ENCODE measurements at regions not wholly inside any gene's neighbourhood (a gene's known extent, or its start where the extent isn't known, plus 50 kb on each side); places are given as distances from the start of the nearest gene placed in this dataset.

GRCh38 chr21:15236111-15236510, 171.3 kb upstream of the NRIP1 start:
- ATAC-seq: no peak
- TF ChIP-seq SNAI2 (CRISPR knock-in tag; IDR thresholded peaks at IDR 0.05) (no peak), TOX (CRISPR knock-in tag; IDR thresholded peaks at IDR 0.05; ENCODE audit: borderline replicate concordance) (no peak), BACH2 (CRISPR knock-in tag; IDR thresholded peaks at IDR 0.05; ENCODE audit: borderline replicate concordance) (no peak), ZNF8 (CRISPR knock-in tag; IDR thresholded peaks at IDR 0.05) (no peak), ZNF565 (CRISPR knock-in tag; conservative IDR thresholded peaks at IDR 0.05; ENCODE audit: low read depth) (no peak), ESRRG (CRISPR knock-in tag; IDR thresholded peaks at IDR 0.05) (no peak), ZFP3 (CRISPR knock-in tag; IDR thresholded peaks at IDR 0.05) (no peak), TCF4 (CRISPR knock-in tag; IDR thresholded peaks at IDR 0.05; ENCODE audit: borderline replicate concordance) (no peak), CSRNP3 (CRISPR knock-in tag; IDR thresholded peaks at IDR 0.05) (no peak), RARB (CRISPR knock-in tag; IDR thresholded peaks at IDR 0.05) (no peak), GLIS3 (CRISPR knock-in tag; IDR thresholded peaks at IDR 0.05) (no peak), ZNF70 (CRISPR knock-in tag; IDR thresholded peaks at IDR 0.05) (no peak), ZFP30 (CRISPR knock-in tag; IDR thresholded peaks at IDR 0.05) (no peak)
- TF ChIP-seq, protein P1, sequence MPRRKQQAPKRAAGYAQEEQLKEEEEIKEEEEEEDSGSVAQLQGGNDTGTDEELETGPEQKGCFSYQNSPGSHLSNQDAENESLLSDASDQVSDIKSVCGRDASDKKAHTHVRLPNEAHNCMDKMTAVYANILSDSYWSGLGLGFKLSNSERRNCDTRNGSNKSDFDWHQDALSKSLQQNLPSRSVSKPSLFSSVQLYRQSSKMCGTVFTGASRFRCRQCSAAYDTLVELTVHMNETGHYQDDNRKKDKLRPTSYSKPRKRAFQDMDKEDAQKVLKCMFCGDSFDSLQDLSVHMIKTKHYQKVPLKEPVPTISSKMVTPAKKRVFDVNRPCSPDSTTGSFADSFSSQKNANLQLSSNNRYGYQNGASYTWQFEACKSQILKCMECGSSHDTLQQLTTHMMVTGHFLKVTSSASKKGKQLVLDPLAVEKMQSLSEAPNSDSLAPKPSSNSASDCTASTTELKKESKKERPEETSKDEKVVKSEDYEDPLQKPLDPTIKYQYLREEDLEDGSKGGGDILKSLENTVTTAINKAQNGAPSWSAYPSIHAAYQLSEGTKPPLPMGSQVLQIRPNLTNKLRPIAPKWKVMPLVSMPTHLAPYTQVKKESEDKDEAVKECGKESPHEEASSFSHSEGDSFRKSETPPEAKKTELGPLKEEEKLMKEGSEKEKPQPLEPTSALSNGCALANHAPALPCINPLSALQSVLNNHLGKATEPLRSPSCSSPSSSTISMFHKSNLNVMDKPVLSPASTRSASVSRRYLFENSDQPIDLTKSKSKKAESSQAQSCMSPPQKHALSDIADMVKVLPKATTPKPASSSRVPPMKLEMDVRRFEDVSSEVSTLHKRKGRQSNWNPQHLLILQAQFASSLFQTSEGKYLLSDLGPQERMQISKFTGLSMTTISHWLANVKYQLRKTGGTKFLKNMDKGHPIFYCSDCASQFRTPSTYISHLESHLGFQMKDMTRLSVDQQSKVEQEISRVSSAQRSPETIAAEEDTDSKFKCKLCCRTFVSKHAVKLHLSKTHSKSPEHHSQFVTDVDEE (CRISPR knock-in tag; IDR thresholded peaks at IDR 0.05): no peak
- TF ChIP-seq, protein P2, sequence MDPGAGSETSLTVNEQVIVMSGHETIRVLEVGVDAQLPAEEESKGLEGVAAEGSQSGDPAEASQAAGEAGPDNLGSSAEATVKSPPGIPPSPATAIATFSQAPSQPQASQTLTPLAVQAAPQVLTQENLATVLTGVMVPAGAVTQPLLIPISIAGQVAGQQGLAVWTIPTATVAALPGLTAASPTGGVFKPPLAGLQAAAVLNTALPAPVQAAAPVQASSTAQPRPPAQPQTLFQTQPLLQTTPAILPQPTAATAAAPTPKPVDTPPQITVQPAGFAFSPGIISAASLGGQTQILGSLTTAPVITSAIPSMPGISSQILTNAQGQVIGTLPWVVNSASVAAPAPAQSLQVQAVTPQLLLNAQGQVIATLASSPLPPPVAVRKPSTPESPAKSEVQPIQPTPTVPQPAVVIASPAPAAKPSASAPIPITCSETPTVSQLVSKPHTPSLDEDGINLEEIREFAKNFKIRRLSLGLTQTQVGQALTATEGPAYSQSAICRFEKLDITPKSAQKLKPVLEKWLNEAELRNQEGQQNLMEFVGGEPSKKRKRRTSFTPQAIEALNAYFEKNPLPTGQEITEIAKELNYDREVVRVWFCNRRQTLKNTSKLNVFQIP (CRISPR knock-in tag; IDR thresholded peaks at IDR 0.05; ENCODE audit: borderline replicate concordance, low read depth): no peak

- peak; percentile 24; the same call in 1 of the 2 replicates for TF ChIP-seq ISL1 (CRISPR knock-in tag; IDR thresholded peaks at IDR 0.05)
- peak; percentile 50; the same call in 1 of the 2 replicates for TF ChIP-seq TCF4 (CRISPR knock-in tag; IDR thresholded peaks at IDR 0.05; ENCODE audit: borderline replicate concordance)
- TF ChIP-seq, protein P2 (CRISPR knock-in tag; IDR thresholded peaks at IDR 0.05; ENCODE audit: borderline replicate concordance, low read depth): no peak
- ATAC-seq: no peak
Observed at GRCh38 chr21:15240848-15241247, 176.0 kb upstream of the NRIP1 start.

DNA sequence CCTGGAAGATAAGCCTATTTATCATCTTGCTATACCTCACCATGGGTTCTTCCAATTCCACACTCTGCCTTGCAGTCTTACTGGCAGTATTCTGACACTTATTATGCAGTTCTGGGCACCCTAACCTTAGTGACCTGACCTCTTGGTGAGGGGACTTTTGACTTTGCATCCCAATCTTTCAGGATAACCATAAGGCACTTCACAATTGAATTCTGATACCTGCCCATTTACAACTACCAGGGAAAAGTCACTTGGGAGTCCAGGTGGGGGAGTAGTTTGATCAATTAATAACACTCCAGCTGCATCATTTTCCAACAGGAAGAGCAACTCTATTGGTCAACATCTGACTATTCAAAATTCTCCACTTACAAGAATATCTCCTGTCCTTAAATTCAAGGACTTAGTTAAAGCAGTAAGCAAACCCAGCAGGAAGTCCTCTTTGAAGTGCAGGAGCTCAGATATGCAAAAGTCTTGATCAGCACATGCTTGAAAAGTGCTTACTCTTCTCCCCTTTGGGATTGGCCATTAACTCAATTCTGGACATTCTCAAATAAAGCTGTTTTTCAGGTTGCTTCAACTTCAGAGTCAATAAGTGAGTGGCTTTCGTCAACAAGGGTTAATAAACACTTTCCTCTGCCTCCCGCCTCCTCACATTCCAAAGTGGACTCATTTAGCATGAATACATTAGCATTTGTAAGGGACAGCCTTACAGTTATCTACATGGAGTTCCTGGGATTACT, 177.4 kb upstream of the NRIP1 start:
- ATAC-seq: no peak
- no peak for TF ChIP-seq OSR1 (CRISPR knock-in tag; IDR thresholded peaks at IDR 0.05)
- TF ChIP-seq TOX (CRISPR knock-in tag; IDR thresholded peaks at IDR 0.05; ENCODE audit: borderline replicate concordance): no peak
- no peak for TF ChIP-seq PPARA (CRISPR knock-in tag; IDR thresholded peaks at IDR 0.05; ENCODE audit: borderline replicate concordance)
- no peak for TF ChIP-seq SNAI2 (CRISPR knock-in tag; IDR thresholded peaks at IDR 0.05)
- TF ChIP-seq RARB (CRISPR knock-in tag; IDR thresholded peaks at IDR 0.05): no peak
- TF ChIP-seq ZNF70 (CRISPR knock-in tag; IDR thresholded peaks at IDR 0.05): no peak

DNA sequence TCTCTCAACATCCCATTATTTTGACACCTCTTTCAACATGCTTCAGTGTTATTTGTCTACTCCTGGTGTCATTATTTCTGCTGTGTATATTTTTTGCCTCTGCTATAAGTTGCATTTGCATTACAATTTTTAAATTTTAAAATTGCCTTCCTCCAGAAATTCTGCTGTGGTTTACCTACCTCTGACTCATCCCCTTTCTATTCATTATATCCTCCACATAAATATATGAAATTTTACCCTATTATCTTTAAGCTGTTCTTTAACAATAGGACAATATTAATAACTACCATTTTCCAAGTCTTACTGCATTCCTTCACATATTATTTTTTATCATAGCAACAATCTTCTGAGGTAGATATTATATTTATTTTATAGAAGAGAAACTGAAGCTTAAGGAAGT, 178.1 kb upstream of the NRIP1 start:
- ATAC-seq: no peak
- TF ChIP-seq ZNF565 (CRISPR knock-in tag; conservative IDR thresholded peaks at IDR 0.05; ENCODE audit: low read depth): no peak

DNA sequence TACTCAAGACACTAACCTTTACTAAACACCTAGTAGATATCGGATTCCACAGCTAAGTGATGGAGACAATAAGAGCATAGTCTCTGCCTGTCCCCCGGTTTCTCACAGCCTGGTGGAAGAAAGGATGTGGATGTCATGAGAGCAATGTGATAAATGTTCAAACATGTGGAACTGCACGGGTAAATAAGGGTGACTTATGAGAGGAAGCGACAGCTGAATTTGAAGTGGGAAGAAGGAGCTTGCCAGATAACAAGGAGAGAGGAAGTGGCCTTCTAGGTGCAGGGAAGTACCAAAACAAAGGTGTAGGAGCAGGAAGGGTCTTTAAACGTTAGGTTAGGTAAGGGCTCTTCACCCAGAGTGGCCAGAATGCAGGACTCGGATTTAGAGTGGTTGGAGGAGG, 178.6 kb upstream of the NRIP1 start:
- no peak for TF ChIP-seq SNAI2 (CRISPR knock-in tag; IDR thresholded peaks at IDR 0.05)
- no peak for TF ChIP-seq BACH2 (CRISPR knock-in tag; IDR thresholded peaks at IDR 0.05; ENCODE audit: borderline replicate concordance)
- TF ChIP-seq ESRRG (CRISPR knock-in tag; IDR thresholded peaks at IDR 0.05): no peak
- no peak for TF ChIP-seq ZFP3 (CRISPR knock-in tag; IDR thresholded peaks at IDR 0.05)
- TF ChIP-seq TCF4 (CRISPR knock-in tag; IDR thresholded peaks at IDR 0.05; ENCODE audit: borderline replicate concordance): no peak
- no peak for ATAC-seq

Data from SK-N-SH treated with all-trans-retinoic acid at 6 μM for 48 hours (cell line).